ENCODE measurements at regions not wholly inside any gene's neighbourhood (a gene's known extent, or its start where the extent isn't known, plus 50 kb on each side); places are given as distances from the start of the nearest gene placed in this dataset.

DNA sequence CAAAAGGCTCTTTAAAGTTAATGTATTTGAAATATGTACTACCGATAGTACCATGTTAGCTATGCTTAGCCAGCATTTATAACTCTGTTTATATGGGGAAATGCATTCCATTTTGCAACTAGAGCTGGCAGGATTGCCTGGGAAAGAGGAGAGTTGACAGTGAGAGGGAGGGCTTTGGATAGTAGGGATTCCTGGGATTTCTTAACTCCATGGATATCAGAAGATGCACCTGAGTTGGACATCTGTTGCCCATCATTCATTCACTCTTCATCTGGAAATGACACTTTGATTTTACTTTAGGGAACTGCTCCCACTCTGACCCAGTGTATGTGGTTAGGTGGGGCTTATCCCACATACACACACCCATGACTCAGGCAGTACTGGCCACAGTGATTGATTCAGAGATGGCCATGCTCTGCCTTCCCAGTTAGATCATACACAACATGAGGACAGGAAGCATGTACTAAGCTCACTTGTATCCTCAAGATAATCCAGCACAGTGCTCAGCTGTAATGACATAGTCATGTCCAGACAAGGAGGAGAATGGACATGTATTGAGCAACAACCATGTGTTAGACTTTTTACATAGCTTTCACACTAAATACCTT, 248.8 kb downstream of the MREG start:
- ATAC-seq (peak; percentile 79), FAIRE-seq (peak; percentile 90), DNase-seq (ENCODE audit: extremely low read depth in 1 of 4, low spot score in 3 of 4) (peak; percentile 11 to 57 (median 24))
- Histone ChIP-seq H3K4me1 (replicated peaks in 1 of 2; ENCODE audit: control insufficient read depth in 2 of 2, insufficient read depth in 2 of 2, low read length in 2 of 2) (peaks cover 4 to 8% of the 10 kb centered on the region in 2 experiments; a peak in 3 of 5 replicates), H3K27ac (ENCODE audit: extremely low read depth, low read depth, low read length) (no peak overlapping the region), H3K4me2 (ENCODE audit: insufficient read depth, low read length) (no peak overlapping the region), H3K36me3 (ENCODE audit: control insufficient read depth, insufficient read depth, low read length) (no peaks in the 10 kb centered on the region), H3K9me3 (replicated peaks; ENCODE audit: control insufficient read depth, insufficient read depth, low read depth, low read length) (no peaks in the 10 kb centered on the region), H3K9ac (ENCODE audit: insufficient read depth in 1 of 2, low read depth in 2 of 2, low read length in 2 of 2) (no peak overlapping the region), H3K4me3 (no peak overlapping the region), H3K79me2 (ENCODE audit: control insufficient read depth, insufficient read depth, low read length) (no peaks in the 10 kb centered on the region), H2AFZ (ENCODE audit: low read depth, low read length) (no peak overlapping the region), H3K27me3 (ENCODE audit: control insufficient read depth in 2 of 2, insufficient read depth in 2 of 2, low read length in 2 of 2) (no peaks in the 10 kb centered on the region), H3K9me1 (ENCODE audit: control insufficient read depth, insufficient read depth, low read length) (no peaks in the 10 kb centered on the region), H4K20me1 (replicated peaks; ENCODE audit: control insufficient read depth, insufficient read depth, low read length) (no peaks in the 10 kb centered on the region)
- 80% methylated on average over 1 of the region's 1 CpG for WGBS (ENCODE audit: insufficient coverage, low coverage, missing lambda C conversion rate)
- in situ Hi-C loops (cut with MboI) (no loop called here), intact Hi-C loops (cut with micrococcal nuclease) (no loop called here)
- POLR2A ChIA-PET: interaction anchor here (0.5 kb wide), 1 partner anchor 17 kb away, joined by 3 read pairs; no protein-coding TSS in a partner anchor
- BruUV-seq (replicated peaks): no TSS peak
- CTCF ChIA-PET (ENCODE audit: low intra/inter-chr PET ratio): no interaction called here
- peak; percentile 40; the same call in 1 of the 2 replicates for TF ChIP-seq SMARCA4 (IDR thresholded peaks at IDR 0.05)
- peak in 1 of 2 experiments; percentile 80; a peak in 1 of 3 replicates for TF ChIP-seq CBX3 (IDR thresholded peaks at IDR 0.05; ENCODE audit: borderline replicate concordance in 1 of 2, low read length in 2 of 2)
- no peak for TF ChIP-seq TFAM (CRISPR knock-in tag; conservative IDR thresholded peaks at IDR 0.05)
- TF ChIP-seq NFE2 (IDR thresholded peaks at IDR 0.05; ENCODE audit: low read depth): peak; percentile 70; the same call in 1 of the 2 replicates
- TF ChIP-seq, protein P1, sequence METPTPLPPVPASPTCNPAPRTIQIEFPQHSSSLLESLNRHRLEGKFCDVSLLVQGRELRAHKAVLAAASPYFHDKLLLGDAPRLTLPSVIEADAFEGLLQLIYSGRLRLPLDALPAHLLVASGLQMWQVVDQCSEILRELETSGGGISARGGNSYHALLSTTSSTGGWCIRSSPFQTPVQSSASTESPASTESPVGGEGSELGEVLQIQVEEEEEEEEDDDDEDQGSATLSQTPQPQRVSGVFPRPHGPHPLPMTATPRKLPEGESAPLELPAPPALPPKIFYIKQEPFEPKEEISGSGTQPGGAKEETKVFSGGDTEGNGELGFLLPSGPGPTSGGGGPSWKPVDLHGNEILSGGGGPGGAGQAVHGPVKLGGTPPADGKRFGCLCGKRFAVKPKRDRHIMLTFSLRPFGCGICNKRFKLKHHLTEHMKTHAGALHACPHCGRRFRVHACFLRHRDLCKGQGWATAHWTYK (CRISPR knock-in tag; IDR thresholded peaks at IDR 0.05): no peak
- no peak for TF ChIP-seq CSDE1 (IDR thresholded peaks at IDR 0.05)
- TF ChIP-seq HDAC1 (IDR thresholded peaks at IDR 0.05): peak in 1 of 2 experiments; percentile 67; a peak in 1 of 4 replicates
- TF ChIP-seq SPI1 (IDR thresholded peaks at IDR 0.05; ENCODE audit: borderline replicate concordance, low read depth, low read length): peak; percentile 51; the same call in 1 of the 2 replicates
- no peak for TF ChIP-seq ZNF707 (CRISPR knock-in tag; conservative IDR thresholded peaks at IDR 0.05)
- no peak for TF ChIP-seq HDGF (IDR thresholded peaks at IDR 0.05)
- TF ChIP-seq POLR2AphosphoS5 (IDR thresholded peaks at IDR 0.05; ENCODE audit: control insufficient read depth, insufficient read depth, low read depth, low read length): peak; percentile 43; the same call in 1 of the 2 replicates
- TF ChIP-seq, protein P2, sequence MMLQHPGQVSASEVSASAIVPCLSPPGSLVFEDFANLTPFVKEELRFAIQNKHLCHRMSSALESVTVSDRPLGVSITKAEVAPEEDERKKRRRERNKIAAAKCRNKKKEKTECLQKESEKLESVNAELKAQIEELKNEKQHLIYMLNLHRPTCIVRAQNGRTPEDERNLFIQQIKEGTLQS (IDR thresholded peaks at IDR 0.05): peak; percentile 29; the same call in 1 of the 2 replicates
- TF ChIP-seq, protein P2 (CRISPR knock-in tag; conservative IDR thresholded peaks at IDR 0.05): no peak
- peak; percentile 92 for TF ChIP-seq CBFA2T3 (IDR thresholded peaks at IDR 0.05)
- TF ChIP-seq, protein P3, sequence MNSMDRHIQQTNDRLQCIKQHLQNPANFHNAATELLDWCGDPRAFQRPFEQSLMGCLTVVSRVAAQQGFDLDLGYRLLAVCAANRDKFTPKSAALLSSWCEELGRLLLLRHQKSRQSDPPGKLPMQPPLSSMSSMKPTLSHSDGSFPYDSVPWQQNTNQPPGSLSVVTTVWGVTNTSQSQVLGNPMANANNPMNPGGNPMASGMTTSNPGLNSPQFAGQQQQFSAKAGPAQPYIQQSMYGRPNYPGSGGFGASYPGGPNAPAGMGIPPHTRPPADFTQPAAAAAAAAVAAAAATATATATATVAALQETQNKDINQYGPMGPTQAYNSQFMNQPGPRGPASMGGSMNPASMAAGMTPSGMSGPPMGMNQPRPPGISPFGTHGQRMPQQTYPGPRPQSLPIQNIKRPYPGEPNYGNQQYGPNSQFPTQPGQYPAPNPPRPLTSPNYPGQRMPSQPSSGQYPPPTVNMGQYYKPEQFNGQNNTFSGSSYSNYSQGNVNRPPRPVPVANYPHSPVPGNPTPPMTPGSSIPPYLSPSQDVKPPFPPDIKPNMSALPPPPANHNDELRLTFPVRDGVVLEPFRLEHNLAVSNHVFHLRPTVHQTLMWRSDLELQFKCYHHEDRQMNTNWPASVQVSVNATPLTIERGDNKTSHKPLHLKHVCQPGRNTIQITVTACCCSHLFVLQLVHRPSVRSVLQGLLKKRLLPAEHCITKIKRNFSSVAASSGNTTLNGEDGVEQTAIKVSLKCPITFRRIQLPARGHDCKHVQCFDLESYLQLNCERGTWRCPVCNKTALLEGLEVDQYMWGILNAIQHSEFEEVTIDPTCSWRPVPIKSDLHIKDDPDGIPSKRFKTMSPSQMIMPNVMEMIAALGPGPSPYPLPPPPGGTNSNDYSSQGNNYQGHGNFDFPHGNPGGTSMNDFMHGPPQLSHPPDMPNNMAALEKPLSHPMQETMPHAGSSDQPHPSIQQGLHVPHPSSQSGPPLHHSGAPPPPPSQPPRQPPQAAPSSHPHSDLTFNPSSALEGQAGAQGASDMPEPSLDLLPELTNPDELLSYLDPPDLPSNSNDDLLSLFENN (IDR thresholded peaks at IDR 0.05; ENCODE audit: low read depth in 2 of 2, low read length in 2 of 2): 0 out of 4 replicates have a peak, but pooled peaks of 1 of the 2 experiments have one; percentile 17
- peak; percentile 83 for TF ChIP-seq TEAD4 (IDR thresholded peaks at IDR 0.05; ENCODE audit: low read length)
- no peak for TF ChIP-seq TEAD4 (CRISPR knock-in tag; IDR thresholded peaks at IDR 0.05; ENCODE audit: borderline replicate concordance)
- TF ChIP-seq CBFA2T2 (conservative IDR thresholded peaks at IDR 0.05): peak; percentile 83
